ENCODE measurements at regions not wholly inside any gene's neighbourhood (a gene's known extent, or its start where the extent isn't known, plus 50 kb on each side); places are given as distances from the start of the nearest gene placed in this dataset.
A peak's percentile ranks its signal among the peaks of the same experiment; 100 is the strongest.

- no peak for ATAC-seq (replicated peaks)
- no peak overlapping the region for H3K4me3 Mint-ChIP-seq
- H3K27me3 Mint-ChIP-seq: peaks cover 3% of the 10 kb centered on the region
- no peaks in the 10 kb centered on the region for H3K9me3 Mint-ChIP-seq
- H3K36me3 Mint-ChIP-seq (ENCODE audit: low read depth): no peaks in the 10 kb centered on the region
- peaks cover 5% of the 10 kb centered on the region for H3K4me1 Mint-ChIP-seq
- H3K27ac Mint-ChIP-seq: no peak overlapping the region
These were observed 77.0 kb upstream of the STOX2 start for GRCh38 chr4:183828125-183828524.

GRCh38 chr4:183828839-183829238, 76.3 kb upstream of the STOX2 start:
- peaks cover 3% of the 10 kb centered on the region for H3K27me3 Mint-ChIP-seq
- no peak for ATAC-seq (replicated peaks)
- H3K27ac Mint-ChIP-seq: no peak overlapping the region
- H3K9me3 Mint-ChIP-seq: no peaks in the 10 kb centered on the region
- H3K36me3 Mint-ChIP-seq (ENCODE audit: low read depth): no peaks in the 10 kb centered on the region
- H3K4me3 Mint-ChIP-seq: no peak overlapping the region
- H3K4me1 Mint-ChIP-seq: peaks cover 5% of the 10 kb centered on the region

GRCh38 chr4:183830438-183830985, 74.6 kb upstream of the STOX2 start:
- H3K9me3 Mint-ChIP-seq: no peaks in the 10 kb centered on the region
- no peak overlapping the region for H3K4me3 Mint-ChIP-seq
- H3K4me1 Mint-ChIP-seq: peaks cover 5% of the 10 kb centered on the region
- ATAC-seq (replicated peaks): no peak
- no peaks in the 10 kb centered on the region for H3K27me3 Mint-ChIP-seq
- H3K36me3 Mint-ChIP-seq (ENCODE audit: low read depth): no peaks in the 10 kb centered on the region
- no peak overlapping the region for H3K27ac Mint-ChIP-seq

- Mint-ChIP-seq H3K36me3 (ENCODE audit: low read depth) (no peaks in the 10 kb centered on the region), H3K27me3 (no peaks in the 10 kb centered on the region), H3K4me1 (peaks cover 5% of the 10 kb centered on the region), H3K27ac (no peak overlapping the region), H3K4me3 (no peak overlapping the region), H3K9me3 (no peaks in the 10 kb centered on the region)
- ATAC-seq (replicated peaks): no peak
These were observed 74.1 kb upstream of the STOX2 start for GRCh38 chr4:183831026-183831446.

GRCh38 chr4:183831683-183832082, 73.4 kb upstream of the STOX2 start:
- ATAC-seq (replicated peaks): no peak
- Mint-ChIP-seq H3K4me1 (peaks cover 5% of the 10 kb centered on the region), H3K36me3 (ENCODE audit: low read depth) (no peaks in the 10 kb centered on the region), H3K9me3 (no peaks in the 10 kb centered on the region), H3K27ac (no peak overlapping the region), H3K4me3 (no peak overlapping the region), H3K27me3 (no peaks in the 10 kb centered on the region)

GRCh38 chr4:183832776-183833450, 72.2 kb upstream of the STOX2 start:
- Mint-ChIP-seq H3K4me3 (no peak overlapping the region), H3K36me3 (ENCODE audit: low read depth) (no peaks in the 10 kb centered on the region), H3K9me3 (no peaks in the 10 kb centered on the region), H3K27ac (no peak overlapping the region), H3K27me3 (no peaks in the 10 kb centered on the region), H3K4me1 (peaks cover 4% of the 10 kb centered on the region)
- ATAC-seq (replicated peaks): no peak

- H3K27me3 Mint-ChIP-seq: peaks cover 6% of the 10 kb centered on the region
- H3K27ac Mint-ChIP-seq: no peak overlapping the region
- no peaks in the 10 kb centered on the region for H3K9me3 Mint-ChIP-seq
- ATAC-seq (replicated peaks): no peak
- no peak overlapping the region for H3K4me3 Mint-ChIP-seq
- H3K4me1 Mint-ChIP-seq: no peaks in the 10 kb centered on the region
- no peaks in the 10 kb centered on the region for H3K36me3 Mint-ChIP-seq (ENCODE audit: low read depth)
These were observed 70.9 kb upstream of the STOX2 start for GRCh38 chr4:183834252-183834651.

GRCh38 chr4:183837222-183837621, 67.9 kb upstream of the STOX2 start:
- ATAC-seq (replicated peaks): no peak
- peaks cover 6% of the 10 kb centered on the region for H3K27me3 Mint-ChIP-seq
- H3K9me3 Mint-ChIP-seq: no peaks in the 10 kb centered on the region
- no peak overlapping the region for H3K4me3 Mint-ChIP-seq
- H3K4me1 Mint-ChIP-seq: no peaks in the 10 kb centered on the region
- H3K36me3 Mint-ChIP-seq (ENCODE audit: low read depth): no peaks in the 10 kb centered on the region
- no peak overlapping the region for H3K27ac Mint-ChIP-seq

- Mint-ChIP-seq H3K9me3 (no peaks in the 10 kb centered on the region), H3K36me3 (ENCODE audit: low read depth) (no peaks in the 10 kb centered on the region), H3K27ac (no peak overlapping the region), H3K4me3 (no peak overlapping the region), H3K4me1 (no peaks in the 10 kb centered on the region), H3K27me3 (peaks cover 6% of the 10 kb centered on the region)
- no peak for ATAC-seq (replicated peaks)
These were observed 66.0 kb upstream of the STOX2 start for GRCh38 chr4:183838987-183839712.

- no peaks in the 10 kb centered on the region for H3K4me1 Mint-ChIP-seq
- no peaks in the 10 kb centered on the region for H3K9me3 Mint-ChIP-seq
- ATAC-seq (replicated peaks): peak; percentile 51
- H3K27ac Mint-ChIP-seq: no peak overlapping the region
- no peak overlapping the region for H3K4me3 Mint-ChIP-seq
- peaks cover 11% of the 10 kb centered on the region for H3K27me3 Mint-ChIP-seq
- no peaks in the 10 kb centered on the region for H3K36me3 Mint-ChIP-seq (ENCODE audit: low read depth)
These were observed 64.8 kb upstream of the STOX2 start for GRCh38 chr4:183840311-183840710.

GRCh38 chr4:183841001-183841400, 64.1 kb upstream of the STOX2 start:
- Mint-ChIP-seq H3K36me3 (ENCODE audit: low read depth) (no peaks in the 10 kb centered on the region), H3K4me3 (no peak overlapping the region)

GRCh38 chr4:183842129-183842528, 63.0 kb upstream of the STOX2 start:
- Mint-ChIP-seq H3K4me1 (no peaks in the 10 kb centered on the region), H3K9me3 (no peaks in the 10 kb centered on the region), H3K27me3 (peaks cover 22% of the 10 kb centered on the region), H3K36me3 (ENCODE audit: low read depth) (no peaks in the 10 kb centered on the region), H3K4me3 (no peak overlapping the region), H3K27ac (no peak overlapping the region)
- no peak for ATAC-seq (replicated peaks)

More at GRCh38 chr4:183841001-183841400, 64.1 kb upstream of the STOX2 start:
- Mint-ChIP-seq H3K27ac (no peak overlapping the region), H3K4me1 (no peaks in the 10 kb centered on the region), H3K27me3 (peaks cover 13% of the 10 kb centered on the region), H3K9me3 (no peaks in the 10 kb centered on the region)
- no peak for ATAC-seq (replicated peaks)

GRCh38 chr4:183843248-183843671, 61.8 kb upstream of the STOX2 start:
- no peak for ATAC-seq (replicated peaks)
- Mint-ChIP-seq H3K27ac (no peak overlapping the region), H3K36me3 (ENCODE audit: low read depth) (no peaks in the 10 kb centered on the region), H3K9me3 (no peaks in the 10 kb centered on the region), H3K4me1 (no peaks in the 10 kb centered on the region), H3K4me3 (no peak overlapping the region), H3K27me3 (peaks cover 26% of the 10 kb centered on the region)

- no peaks in the 10 kb centered on the region for H3K4me1 Mint-ChIP-seq
- no peak for ATAC-seq (replicated peaks)
- H3K27me3 Mint-ChIP-seq: peaks cover 38% of the 10 kb centered on the region
- H3K9me3 Mint-ChIP-seq: no peaks in the 10 kb centered on the region
- no peak overlapping the region for H3K27ac Mint-ChIP-seq
- no peak overlapping the region for H3K4me3 Mint-ChIP-seq
- H3K36me3 Mint-ChIP-seq (ENCODE audit: low read depth): no peaks in the 10 kb centered on the region
These were observed 58.2 kb upstream of the STOX2 start for GRCh38 chr4:183846951-183847350.

GRCh38 chr4:183848805-183849204, 56.3 kb upstream of the STOX2 start:
- ATAC-seq (replicated peaks): no peak
- no peaks in the 10 kb centered on the region for H3K9me3 Mint-ChIP-seq
- no peak overlapping the region for H3K4me3 Mint-ChIP-seq
- no peaks in the 10 kb centered on the region for H3K36me3 Mint-ChIP-seq (ENCODE audit: low read depth)
- H3K4me1 Mint-ChIP-seq: no peaks in the 10 kb centered on the region
- peaks cover 38% of the 10 kb centered on the region for H3K27me3 Mint-ChIP-seq
- H3K27ac Mint-ChIP-seq: no peak overlapping the region
